Embryonic facial prominence (tissue), 1 donor: ENCODE measurements at regions not wholly inside any gene's neighbourhood (a gene's known extent, or its start where the extent isn't known, plus 50 kb on each side); places are given as distances from the start of the nearest gene placed in this dataset.

Source experiments
- DNase-seq: peaks from one replicate; pipeline ENCODE4 v3.0.0-alpha.2; 2016; ENCODE audit errors: extremely low spot score

DNA sequence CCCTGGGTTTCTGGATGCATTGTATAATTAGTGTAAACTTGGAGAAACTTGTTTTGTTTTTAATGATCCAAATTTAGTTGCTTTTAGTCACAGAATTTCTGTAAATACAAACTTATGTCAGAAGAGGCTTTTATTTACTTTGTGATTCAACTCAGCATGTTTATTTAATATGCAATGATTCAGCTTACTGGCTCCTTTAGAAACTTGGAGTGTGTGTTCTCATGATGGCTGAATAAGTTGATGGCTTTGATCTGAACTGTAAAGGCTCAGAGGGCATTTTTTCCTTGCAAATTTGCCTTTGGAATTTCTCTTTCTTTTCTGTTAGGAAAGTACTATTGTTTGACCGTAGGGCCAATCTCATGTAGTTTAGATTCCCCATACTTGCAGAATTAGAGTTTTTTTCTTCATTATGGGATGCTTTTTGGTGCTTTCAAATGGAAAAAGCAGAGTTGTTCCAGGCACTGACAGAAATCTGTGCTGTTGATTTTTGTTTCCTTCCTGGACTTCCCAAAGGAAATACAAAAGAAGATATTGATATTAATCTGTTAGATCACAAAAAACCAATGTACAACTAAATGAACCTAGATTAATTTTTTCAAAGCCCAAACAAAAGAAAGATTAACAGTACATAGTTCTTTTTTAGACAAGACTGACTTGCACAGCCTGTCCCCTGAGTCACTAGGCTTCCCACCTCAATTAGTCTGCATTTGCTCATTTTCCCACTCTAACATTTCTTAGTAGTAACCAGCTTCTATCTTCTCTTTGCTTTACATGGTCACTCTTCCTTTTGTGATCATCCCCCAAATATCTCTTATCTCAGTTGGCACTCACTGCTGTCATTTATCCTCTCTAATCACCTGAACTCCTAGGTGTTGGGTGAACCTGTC is 96.8 kb upstream of the AGR3 start:
- DNase-seq, result no peak

GRCh38 chr7:16980539-16980938 is 98.8 kb upstream of the AGR3 start:
- DNase-seq, result no peak

DNA sequence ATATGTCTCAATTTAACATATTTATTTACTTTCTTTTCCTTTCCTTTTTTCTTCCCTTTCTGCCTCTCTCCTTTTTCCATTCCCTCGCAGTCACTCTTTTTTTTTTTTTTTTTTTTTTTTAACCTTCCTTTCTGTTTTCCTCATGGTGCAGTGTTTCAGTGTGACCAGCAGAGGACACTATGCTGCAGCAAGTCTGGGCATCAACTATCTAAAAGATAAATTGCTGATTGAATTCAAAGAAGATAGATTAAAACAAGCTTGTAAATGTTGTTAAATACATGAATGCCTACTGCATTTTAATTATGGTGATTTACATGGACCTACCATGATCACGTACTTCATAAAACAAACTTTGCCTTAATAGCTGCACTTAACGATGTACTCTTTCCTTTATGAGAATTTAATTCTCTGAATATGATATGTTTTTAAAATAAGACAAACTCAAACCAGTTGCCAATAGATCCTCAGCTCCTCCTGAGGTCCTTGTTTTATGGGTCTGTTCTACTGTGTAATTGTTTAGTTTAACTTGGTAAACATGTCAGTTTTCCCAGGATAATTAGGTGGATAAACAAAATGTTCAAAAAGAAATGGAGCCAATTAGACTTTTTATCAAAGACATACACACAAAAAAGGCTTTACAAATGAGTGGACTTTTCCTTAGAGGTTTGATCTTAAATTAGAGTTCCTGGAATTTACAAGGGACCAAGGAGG is 101.0 kb upstream of the AGR3 start:
- DNase-seq, result peak; percentile 45

GRCh38 chr7:16984375-16984774 is 102.6 kb upstream of the AGR3 start:
- no peak for DNase-seq

- DNase-seq, result no peak
Observed at GRCh38 chr7:16985621-16986020, 103.8 kb upstream of the AGR3 start.

DNA sequence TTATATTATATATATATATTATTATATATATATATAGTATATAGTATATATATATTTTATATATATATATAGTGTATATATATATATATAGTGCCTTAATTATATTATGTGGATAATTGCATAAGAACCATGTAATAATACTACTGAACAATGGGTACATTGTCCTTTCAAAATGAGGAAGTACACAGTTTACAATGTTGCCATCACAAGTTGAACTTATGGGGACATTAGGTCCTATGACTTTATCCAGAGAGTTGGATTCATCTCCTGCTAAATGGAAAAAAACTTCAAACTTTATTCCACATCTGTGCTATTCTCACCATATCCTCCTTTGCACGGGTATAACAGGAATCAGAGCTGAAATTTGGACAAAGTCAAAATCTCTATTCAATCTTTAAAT is 105.0 kb upstream of the AGR3 start:
- no peak for DNase-seq

GRCh38 chr7:16989811-16990413 is 108.1 kb upstream of the AGR3 start:
- peak; percentile 20 for DNase-seq

DNA sequence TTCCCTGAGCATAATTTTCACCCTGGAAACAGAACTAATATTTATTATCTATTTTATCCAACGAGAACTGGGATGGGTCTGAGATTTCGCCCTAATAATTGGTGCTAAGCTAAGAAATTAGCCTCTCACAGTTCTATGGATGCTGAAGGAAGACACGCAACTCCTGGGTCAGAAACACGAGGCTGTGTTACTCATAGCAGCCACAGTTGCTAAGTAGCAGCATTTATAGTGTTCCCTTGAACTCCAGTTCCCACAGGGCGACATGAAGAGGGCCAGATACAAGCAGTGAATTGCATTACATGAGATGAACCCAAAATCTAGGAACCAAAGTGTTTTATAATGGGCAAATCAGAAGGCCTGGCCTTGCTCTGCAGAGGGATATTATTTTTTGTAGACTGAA is 109.8 kb upstream of the AGR3 start:
- DNase-seq, result no peak

DNA sequence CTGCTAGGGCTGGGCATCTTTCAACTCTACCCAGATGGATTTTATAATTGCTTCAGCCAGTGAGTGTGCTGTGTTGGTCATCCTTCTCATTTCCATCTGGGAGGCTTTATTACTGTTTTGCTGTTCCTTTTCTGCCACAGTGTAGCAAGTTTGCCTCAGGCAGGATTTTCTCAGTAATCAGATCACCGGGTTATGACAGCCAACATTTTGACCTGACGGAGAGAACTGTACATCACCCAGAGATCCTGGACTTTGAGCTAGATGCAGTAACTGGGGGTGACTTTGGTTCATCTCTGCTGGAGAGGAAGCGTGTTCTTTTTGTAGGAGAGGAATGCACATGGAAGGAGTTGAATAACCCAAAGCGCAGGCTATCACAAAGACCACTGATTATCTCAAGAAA is 111.8 kb upstream of the AGR3 start:
- DNase-seq, result no peak

DNA sequence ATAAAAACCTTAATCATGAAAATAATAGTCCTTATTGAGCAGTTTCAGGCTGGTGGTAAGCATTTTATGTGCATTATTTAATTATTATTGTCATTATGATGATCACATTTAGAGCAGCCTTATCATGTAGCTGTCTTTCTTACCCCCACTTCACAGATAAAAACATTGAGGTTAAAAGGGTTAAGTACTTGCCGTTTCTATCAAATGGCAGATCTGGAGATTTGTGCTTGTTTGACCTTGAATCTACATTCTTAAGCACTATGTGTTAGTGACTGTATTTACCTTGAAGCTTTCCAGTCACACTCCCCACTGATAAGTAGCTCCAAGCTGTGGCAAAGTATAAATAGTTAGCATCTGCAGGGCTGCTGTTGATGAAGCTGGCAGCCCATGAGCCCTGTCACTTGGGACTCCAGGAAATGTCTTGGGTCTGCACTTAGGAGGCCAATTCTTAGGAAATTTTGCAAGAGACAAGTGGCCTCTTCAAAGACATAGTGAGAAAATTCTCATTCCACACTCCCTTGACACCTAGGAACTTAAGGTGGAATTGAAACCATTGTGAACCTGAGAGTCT is 116.8 kb upstream of the AGR3 start:
- DNase-seq, result no peak

DNA sequence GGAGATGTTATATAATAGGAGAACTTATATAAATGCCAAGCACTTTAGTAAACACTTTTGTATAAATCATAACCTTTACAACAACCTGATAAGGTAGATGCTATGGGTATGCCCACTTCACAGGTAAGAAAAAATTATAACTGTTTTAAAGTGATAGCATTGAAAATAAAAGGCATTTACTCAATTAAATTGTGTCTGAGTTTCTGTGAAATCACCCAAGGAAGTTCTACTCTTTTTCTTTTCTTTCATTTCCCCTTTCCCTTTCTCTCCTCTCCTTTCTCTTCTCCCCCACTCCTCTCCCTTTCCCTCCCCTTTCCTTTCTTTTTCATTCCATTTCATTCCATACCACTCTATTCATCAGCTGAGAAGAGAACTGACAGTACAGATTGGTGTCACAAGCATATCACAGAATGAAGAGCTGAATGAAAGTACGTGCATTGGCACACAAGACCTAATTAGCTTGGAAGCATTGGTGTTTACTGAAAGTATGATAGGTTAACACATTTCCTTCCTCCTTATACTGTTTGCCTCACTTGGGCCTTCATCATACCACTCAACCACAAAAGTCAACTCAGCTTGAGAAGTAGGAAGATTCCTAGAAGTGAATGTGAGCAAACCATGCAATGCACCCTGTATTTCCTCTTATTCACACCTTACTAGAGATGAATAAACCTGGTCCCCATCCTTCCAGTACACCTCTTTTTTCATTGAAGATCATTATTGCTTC is 117.9 kb upstream of the AGR3 start:
- DNase-seq, result no peak

DNA sequence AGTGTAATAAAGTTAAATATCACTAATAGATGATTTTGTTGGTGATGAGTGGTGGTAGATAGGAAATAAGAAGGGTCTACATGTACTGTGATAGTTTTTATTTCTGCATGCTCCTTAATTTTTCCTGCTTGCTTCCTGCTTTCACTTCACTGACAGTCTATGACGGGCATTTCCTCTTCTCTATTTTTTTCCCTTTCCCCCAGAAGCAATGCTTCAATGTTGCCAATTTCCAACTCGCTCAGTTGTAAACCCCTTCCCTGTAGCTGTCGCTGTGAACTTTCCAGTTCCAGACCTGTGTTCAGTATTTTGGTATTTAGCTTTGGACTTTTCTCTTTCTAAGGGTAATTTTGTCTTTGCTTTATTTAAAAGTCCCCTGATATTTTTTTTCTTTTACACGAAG is 123.5 kb upstream of the AGR3 start:
- no peak for DNase-seq

GRCh38 chr7:17007841-17008240 is 126.1 kb upstream of the AGR3 start:
- DNase-seq, result no peak

DNA sequence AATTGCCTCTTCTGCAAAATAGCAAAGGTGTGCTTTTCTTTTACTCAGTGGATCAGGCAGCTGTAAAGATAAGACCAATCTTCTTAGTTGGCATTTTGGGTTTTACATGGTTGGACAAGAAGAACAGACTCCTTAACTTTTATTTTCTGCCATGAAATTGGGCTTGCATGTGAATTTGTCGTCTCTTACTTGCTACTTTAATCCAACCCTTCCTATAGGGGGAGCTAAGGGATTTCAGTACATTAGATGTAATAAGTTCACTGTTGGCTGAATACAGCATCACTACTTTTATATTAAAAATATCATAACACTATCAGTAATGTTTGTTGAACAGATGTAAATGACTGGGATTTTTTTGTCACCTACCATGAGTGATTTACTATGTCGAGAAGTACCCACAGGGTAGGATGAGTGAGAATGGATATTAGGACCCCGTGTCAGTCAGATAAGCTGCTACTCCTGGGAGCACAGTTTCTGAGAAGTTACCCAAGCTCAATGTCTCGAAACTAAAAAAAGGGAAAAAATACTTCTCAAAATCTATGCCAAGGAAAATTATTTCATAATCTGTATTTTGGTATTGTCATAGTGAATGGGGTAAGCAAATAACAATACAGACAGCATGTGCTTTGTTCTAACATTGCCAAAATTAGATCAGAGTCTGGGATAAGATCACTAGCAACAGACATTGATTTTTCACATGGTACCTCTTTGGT is 127.4 kb upstream of the AGR3 start:
- no peak for DNase-seq

DNA sequence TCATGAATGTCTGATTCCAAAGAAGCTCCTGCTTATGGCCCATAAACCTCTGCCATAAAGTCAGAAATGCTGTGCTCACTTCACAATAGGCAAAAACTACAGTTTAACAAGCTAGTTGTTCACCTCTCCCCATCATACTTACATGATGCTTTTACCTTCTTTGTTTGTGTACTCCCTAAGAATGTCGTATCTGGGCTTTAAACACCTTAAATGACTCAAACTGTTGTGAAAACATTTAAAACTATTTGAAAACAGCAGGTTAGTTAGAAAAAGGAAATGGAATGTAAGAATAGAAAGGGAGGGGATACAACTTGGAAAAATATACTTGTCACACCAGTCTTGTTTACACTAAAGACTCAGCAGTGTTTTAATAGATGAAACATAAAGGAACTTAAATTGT is 128.2 kb upstream of the AGR3 start:
- no peak for DNase-seq

GRCh38 chr7:17010637-17011300 is 129.0 kb upstream of the AGR3 start:
- DNase-seq, result no peak

DNA sequence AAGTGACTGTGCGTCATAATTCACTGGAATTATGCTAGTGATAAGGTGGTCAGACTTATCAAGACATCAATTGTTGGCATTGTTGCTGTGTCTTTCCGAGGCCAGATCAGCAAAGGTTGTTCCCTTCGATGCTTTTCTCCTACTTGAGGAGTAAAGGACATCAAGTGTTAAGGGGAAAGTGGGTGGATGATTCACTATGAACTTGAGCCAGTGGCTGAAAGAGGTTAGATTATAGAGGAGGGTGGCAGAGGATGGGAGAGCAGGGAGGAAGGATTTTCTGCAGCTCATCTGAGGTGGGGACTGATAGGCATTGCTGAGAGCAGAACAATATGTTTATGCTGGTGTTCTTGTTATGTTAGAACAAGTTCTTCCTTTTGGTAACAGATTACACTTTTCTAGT is 131.4 kb upstream of the AGR3 start:
- no peak for DNase-seq

DNA sequence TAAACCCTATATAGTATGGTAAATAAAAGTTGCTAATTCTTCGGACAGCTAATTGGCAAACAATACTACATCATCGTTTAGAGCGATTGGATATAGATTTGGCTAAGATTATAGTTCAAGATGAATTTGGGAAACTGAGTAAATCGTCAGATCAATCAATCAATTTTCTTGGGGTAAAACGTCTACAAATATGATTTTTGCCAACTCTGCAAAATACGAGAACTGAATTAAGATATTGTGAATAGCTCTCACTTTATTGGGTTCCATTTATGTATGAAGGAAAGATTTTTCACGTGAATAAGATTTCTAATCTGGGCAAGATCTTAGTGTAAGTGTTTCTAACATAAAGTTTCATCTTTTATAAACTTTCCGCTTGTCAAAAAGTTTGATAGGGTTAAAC is 132.9 kb upstream of the AGR3 start:
- no peak for DNase-seq

DNA sequence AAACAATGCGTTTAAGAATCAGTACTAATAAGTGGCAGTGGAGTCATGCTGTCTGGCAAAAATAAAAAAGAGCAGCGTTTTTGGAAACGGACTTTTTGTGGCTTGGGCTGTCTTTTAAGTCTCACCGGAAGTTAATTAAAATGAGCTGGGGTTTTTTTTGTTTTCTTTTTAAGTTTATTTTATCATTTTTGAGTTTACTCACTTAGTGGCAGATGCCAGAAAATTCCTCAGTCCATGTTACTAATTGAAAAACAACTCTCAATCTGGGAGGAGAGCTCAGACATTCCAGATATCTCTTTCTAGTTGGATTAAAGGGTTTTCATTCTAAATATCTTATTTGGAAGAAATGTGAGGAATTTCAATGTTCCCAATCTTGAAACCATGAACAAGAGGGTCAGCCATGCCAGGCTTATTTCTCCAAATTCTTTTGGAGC is 133.8 kb upstream of the AGR3 start:
- no peak for DNase-seq

GRCh38 chr7:17016402-17017010 is 134.7 kb upstream of the AGR3 start:
- DNase-seq, result no peak
